ENCODE measurements at regions not wholly inside any gene's neighbourhood (a gene's known extent, or its start where the extent isn't known, plus 50 kb on each side); places are given as distances from the start of the nearest gene placed in this dataset.
A peak's percentile ranks its signal among the peaks of the same experiment; 100 is the strongest.
"Not testable (repeated sequence)": the region's sequence is repeated elsewhere in the genome, so short reads cannot be mapped to it uniquely, and the experiment has no call there.

DNA sequence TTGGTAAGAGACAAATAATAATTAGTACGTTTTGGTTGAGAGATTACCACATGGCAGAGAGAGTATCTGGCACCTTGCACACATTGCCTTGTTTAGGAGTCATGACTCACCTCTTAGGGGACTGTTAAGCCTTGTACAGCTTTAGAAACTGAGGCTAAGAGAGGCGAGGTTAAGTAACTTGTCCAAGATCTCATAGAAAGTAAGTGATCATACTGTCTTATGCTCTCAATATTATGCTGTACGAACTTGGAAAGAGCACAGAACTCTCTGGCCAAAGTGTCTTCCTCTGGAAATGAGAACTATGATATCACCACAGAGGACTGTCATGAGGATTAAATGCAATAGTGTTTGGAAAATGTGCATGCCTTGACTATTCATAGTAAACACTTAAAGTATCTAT is 249.0 kb downstream of the UTRN start:
- DNase-seq (ENCODE audit: low read depth) = no peak

DNA sequence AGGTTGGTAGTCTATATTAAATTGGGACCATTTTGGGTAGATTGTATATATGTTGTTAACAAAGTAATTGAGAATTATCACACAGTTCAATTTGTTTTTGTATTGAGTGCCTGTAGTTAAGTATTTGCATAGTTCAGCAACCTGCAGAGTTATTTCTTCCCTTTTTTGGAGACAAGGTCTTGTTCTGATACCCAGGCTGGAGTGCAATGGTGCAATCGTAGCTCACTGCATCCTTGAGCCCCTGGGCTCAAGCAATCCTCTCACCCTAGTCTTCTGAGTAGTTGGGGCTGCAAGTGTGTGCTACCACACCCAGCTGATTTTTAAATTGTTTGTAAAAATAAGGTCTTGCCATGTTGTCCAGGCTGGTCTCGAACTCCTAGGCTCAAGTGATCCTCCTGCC is 250.5 kb downstream of the UTRN start:
- no peak for DNase-seq (ENCODE audit: low read depth)

DNA sequence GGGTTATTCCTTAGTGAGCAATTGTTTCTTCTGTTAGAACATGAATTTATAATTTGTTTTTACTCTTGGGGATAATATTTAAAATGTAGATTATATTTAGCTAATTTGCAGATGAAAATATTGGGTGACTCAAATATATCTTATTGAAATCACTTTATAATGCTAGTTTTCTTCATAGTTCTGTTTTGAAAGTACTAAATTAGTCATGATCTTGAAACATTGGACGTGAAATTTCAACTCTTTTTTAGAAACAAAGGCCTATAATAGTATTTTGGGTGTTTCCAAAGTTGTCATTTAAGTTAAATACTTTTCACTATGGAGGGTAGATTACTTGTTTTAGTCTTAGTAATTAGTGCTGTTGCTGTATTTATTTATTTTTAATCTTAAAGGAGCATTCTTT is 250.9 kb downstream of the UTRN start:
- no peak for DNase-seq (ENCODE audit: low read depth)

DNA sequence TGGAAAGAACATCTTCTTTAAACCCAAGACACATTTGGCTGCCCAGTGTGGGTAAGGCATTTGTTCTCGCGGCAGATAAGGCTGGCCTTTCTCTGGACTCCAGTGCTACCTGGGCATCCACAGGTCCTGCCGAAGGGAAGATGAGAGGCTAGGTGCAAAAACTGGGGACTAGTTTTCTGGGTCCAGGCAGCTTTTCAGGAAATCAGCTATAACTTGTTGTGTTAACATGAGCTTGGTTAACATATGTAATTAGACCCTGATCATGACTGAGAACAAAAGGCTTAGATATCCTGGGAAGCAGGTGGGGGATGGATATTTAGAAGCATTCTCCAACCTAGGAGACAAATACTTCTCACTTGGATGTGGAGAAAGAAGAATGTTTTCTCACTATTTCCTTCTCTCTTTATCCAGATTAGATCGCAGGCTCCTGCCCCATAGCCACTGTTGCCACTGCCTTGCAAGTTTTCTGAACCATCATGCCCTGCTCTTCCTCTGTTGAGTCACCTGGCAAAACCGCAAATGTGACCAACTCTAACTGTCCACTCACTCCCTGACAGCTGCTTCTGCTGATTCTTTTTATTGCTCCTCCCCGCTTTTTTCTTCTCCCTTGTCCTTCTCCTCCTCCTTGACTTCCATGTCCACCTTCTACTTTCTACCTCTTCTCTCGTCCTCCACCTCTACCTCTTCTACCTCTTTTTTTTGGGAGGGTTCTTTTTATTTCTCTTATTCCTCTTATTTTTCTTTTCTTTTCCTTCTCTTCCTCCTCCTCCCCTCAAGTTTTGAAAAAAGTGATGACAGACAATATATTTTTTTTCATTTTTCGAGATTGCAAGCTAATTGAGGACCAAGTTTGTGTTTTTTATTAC is 258.1 kb downstream of the UTRN start:
- no peak for DNase-seq (ENCODE audit: low read depth)

DNA sequence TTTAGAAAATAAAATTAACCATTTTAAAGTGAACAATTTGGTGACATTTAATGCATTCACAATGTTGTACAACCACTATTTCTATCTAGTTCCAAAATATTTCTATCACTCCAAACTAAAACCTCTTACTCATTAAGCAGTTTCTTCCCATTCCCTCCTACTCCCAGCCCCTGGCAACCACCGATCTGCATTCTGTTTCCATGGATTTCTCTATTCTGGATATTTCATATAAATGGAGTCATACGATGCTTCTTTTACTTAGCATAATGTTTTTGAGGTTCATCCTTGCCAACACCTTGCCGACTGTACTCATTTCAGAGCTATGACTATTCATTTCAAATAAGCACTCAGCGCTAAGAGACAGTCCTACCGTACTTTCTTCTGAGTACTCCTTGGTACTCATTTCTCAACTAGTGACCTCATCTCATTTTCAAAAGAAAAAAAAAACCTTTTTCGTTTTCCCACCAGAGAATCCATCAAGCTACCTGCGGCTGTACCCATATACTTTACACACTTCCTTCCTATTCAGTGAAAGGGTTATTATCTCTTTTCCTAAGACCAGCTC is 259.2 kb downstream of the UTRN start:
- DNase-seq (ENCODE audit: low read depth) = no peak

DNA sequence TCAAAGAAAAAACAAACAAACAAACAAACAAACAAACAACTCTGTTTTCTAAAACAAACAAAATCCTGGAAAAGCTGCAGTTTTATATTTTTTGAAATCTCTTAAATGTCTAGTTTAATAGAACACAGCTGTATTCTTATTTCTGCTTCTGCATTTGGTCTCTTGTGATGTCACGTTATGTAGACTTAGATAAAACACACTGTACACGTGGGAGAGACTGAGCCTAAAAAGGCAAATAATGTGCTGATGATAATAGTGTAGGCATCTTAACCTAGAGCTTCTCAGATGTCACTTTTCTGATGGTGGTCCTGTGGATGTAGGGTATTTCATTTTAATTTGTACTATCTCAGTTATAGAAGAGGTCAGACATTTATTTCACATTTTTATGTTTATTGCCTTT is 261.7 kb downstream of the UTRN start:
- no peak for DNase-seq (ENCODE audit: low read depth)

DNA sequence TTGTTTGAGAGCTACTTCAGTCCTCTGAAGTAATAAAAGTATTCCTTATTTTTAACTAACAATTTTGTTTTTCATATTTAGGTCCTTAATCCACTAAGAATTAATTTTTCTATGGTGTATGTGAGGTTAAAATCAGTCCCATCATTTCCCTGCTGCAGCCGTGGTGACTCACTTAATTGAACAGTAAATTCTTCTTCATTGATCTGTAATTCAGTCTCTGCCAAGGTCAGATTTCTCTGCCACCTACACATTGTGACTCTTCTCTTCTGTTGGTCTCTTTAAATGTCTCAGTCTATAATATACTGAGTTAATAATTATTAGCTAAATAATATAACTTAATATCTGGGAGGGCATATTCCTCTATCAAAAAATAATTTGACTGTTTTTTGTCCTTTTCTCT is 262.3 kb downstream of the UTRN start:
- no peak for DNase-seq (ENCODE audit: low read depth)

DNA sequence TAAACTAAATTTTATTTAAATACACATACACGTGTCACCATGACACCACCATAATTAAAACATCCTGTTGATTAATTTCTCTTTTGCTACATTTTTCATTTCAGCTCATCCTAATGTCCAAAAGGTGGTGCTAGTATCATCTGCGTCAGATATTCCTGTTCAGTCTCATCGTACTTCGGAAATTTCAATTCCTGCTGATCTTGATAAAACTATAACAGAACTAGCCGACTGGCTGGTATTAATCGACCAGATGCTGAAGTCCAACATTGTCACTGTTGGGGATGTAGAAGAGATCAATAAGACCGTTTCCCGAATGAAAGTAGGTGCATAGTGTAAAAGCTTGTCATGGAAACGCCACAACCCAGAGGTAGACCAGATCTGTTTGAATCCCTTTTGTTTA is 263.4 kb downstream of the UTRN start:
- no peak for DNase-seq (ENCODE audit: low read depth)

DNA sequence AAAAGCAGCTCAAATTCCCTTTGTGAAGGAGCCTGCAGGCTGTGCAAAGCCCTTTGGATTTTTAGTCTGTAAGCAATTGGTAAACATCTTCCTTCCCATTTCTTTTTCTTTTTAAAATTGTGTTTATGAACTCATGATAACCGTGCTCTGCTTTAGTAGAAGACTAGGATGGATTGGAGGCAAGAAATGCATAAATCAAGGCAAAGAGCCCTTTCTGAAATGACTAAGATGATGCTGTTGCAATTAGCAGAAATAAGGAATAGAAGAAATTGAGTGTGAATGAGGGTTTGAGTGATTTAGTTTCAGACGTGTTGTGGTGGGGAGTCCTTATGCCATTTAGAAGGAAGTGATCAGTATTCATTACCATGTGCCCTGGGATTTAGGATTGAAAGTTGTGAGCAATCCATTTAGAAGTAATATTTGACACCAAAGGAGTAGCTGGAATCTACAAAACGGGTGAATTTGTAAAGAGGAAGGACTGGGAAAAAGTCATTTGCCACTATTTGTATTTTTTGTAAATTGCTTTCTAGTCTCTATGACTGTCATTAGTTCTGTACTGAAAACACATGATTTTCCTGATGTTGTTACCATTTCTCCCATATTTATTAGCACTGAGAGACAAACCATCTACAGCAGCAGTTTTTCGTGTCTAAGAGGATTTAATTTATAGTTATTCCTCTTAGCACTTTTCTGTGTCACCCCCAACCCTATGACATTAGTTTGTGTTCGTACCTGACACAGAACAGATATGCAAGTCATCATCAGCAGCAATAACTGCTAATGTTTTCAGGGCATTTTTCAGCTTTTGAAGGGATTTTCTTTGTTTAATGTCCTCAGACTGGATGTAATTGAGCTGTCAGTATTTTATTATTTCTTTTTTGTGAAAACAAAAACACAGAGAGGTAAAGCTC is 265.0 kb downstream of the UTRN start:
- no peak for DNase-seq (ENCODE audit: low read depth)

DNA sequence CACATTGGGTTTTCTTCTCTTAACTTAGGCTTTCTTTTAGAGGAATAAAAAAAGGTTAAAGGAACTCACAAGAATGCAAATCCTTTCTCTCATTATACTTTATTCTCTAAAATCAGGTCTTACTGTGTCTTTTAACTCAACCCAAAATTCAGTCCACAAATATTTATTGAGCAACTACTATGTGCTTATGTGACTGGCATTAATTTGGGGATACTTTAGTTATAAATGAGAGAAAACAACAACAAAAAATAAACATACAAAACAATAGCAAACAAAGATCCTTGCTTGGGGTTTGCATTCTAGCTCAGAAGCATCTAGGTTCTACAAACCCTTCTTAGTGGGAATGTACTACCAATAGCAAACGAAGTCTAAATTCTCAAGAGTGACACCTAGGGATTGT is 266.2 kb downstream of the UTRN start:
- DNase-seq (ENCODE audit: low read depth) = no peak

DNA sequence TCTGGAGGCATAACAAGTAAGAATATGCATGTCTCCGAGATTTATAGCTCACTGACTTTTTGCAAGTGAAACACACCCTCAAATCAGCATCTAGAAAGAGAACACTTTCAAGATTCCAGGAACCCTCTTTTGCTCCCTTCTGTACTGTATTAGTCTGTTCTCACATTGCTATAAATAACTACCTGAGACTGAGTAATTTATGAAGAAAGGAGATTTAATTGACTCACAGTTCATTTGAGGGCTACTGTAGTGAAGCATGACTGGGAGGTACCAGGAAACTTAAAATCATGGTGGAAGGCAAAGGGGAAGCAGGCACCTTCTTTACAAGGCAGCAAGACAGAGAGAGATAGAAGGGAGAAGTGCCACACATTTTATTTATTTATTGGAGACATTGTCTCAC is 269.9 kb downstream of the UTRN start:
- no peak for DNase-seq (ENCODE audit: low read depth)

DNA sequence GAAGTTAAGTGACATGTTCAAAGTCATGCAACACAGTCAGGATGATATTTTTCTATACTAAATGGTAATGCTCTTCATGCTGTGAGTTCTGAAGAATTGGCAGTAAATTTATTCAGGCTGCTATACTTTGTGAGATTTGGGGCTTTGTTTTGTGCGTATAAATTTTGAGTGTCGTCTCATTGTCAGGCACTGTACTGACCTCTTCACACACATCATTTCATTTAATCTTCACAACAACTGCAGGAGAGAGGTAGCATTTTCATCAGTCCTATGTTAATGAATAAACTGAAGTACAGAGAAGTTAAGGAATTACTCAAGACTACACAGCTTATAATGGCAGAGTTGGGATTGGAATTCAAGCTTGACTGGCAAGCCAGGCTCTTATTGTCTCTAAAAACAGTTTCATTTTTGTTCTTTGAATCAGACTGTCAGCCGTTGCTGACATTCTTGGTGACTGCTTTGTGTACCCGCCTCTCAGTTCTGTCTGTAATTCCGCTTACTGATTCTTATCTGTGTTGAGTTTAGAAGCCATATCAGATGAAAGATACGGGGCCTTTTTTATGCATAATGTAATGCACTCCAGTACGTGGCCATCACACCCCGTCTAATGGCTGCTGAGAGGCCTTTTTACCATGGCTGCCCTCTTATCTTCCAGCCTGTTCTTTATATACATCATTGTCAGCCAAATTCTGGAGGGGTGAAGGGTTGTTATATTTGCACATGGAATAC is 274.9 kb downstream of the UTRN start:
- DNase-seq (ENCODE audit: low read depth) = peak; percentile 3

DNA sequence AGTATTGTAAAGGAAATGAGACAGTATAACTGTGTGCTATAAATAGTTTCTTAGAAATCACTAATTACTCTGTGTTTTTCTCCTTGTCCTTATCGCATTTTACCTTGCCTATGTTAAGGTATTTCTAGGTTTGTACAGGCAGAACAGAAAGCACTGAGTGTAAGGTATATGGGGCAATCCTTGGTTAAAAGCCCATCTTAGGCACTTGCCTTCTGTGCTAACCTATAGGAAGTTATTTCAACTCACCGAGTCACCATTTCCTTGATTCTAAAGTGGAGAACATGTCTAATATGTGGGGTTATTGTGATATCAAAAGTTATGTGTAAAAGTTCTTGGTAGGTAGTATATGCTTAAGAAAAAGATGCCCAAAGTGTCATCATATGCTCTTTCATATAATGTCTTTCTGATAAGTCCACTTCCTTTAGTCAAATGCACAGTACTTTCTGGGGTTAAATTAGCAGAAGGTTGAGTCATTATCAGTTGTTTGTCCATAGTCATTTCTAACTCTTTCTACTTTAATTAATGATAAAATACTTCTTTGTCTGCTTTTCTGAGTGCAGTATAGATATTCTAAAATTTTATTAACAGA is 276.4 kb downstream of the UTRN start:
- no peak for DNase-seq (ENCODE audit: low read depth)

DNA sequence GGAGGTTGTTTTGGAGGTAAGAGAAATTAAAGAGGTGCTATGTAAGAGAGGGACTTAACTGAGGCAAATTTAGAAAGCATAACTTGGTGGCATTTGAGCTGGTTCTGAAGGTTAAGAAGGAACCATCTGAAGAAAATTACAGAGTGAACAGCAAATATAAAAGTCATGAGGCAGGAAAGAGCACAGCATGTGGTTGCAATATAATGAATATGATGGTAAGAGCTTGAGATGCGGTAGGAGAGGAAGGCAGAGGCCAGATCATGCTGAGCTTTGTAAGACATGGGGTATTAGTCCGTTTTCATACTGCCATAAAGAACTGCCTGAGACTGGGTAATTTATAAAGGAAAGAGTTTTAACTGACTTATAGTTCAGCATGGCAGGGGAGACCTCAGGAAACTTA is 279.1 kb downstream of the UTRN start:
- DNase-seq (ENCODE audit: low read depth) = no peak

DNA sequence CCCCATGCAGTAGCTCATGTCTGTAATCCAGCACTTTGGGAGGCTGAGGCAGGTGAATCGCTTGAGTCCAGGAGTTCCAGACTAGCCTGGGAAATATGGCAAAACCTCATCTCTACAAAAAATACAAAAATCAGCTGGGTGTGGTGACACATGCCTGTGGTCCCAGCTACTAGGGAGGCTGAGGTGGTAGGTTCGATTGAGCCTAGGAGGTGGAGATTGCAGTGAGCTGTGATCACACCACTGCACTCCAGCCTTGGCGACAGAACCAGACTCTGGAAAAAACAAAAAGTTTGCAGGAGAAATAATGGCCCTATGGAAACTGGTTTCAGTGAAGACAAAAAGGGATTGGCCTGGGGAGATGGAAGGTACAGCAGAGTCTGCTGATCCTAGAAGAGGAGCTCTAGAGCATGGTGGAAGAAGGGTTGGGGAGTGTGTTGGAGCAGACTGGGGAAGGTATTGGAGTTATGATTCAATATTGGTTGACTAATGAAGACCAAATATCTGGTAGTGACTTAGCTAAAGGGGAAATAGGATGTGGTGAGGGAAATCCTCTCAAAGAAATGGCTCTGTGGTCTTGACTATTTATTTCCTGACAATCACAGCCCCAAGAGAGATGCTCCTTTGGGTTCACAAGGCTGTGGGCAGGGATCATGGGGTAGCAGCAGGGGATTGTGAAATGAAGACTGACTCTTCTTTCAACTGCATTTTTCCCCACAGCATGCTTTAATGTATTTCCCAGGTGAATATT is 281.9 kb downstream of the UTRN start:
- no peak for DNase-seq (ENCODE audit: low read depth)

DNA sequence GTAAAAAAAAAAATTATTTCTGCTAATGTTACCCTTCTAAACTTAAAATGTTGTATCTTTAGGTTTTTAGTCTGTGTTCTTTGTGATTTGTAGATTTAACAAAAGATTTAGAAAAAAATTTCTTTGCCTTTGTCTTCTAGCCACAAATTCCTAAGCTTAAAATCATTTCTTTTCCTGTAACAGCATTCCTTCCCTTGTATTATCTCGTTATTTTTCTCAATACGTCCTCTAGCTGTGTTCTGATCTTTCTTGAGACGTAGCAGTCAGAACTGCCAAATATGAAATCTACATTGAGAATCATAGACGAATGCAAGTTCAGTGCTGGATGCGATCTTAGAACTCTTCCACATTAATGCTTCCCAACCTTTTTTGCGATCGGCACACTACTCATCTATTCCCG is 283.1 kb downstream of the UTRN start:
- no peak for DNase-seq (ENCODE audit: low read depth)

DNA sequence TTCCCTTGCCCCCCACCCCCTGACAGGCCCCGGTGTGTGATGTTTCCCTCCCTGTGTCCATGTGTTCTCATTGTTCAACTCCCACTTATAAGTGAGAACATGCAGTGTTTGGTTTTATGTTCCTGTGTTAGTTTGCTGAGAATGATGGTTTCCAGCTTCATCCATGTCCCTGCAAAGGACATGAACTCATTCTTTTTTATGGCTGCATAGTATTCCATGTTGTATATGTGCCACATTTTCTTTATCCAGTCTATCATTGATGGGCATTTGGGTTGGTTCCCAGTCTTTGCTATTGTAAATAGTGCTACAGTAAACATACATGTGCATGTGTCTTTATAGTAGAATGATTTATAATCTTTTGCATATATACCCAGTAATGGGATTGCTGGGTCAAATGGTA is 287.4 kb downstream of the UTRN start:
- not testable (repeated sequence) for DNase-seq (ENCODE audit: low read depth)

DNA sequence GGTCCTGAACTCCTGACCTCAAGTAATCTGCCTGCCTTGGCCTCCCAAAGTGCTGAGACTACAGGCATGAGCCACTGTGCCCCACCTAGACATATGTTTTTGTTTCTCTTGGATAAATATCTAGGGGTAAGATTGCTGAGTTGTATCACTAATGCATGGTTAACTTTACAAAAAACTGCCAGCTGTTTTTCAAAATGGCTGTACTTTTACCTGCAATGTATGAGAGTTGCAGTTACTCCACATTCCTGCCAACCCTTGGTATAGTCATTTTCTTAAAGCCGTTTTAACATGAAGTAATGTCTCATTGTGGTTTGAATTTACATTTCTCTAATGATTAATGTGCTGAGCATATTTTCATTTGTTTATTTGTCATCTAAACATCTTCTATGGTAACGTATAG is 289.7 kb downstream of the UTRN start:
- no peak for DNase-seq (ENCODE audit: low read depth)

DNA sequence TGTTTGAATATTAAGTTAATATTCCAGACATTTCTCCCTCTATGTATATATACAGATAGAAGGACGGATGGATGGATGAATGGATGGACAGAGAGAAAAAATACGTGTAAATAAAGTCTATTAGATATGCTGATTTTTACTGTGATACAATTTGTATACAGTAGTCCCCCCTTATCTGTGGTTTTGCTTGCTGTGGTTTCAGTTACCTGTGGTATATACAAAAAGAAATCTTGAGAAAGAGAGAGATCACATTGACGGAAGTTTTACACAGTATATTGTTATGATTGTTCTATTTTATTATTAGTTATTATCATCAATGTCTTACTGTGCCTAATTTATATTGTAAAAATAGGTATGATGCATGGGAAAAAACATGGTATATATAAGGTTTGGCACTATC is 290.2 kb downstream of the UTRN start:
- DNase-seq (ENCODE audit: low read depth) = no peak

DNA sequence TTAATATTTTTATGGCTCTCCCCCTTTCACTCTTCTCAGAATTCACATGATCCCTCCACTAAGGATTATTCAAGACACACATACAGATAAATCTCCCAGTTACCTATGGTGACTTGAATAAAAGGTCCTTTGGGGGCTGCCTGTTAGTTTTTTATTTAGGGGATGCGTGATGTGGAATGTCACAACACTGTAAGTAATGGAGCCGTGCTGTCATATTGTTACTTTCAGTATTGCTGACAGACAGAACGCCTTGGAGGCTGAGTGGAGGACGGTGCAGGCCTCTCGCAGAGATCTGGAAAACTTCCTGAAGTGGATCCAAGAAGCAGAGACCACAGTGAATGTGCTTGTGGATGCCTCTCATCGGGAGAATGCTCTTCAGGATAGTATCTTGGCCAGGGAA is 291.7 kb downstream of the UTRN start:
- DNase-seq (ENCODE audit: low read depth) = no peak

All from T follicular helper cell (primary cell).